Retina (tissue), 1 donor: ENCODE measurements at regions not wholly inside any gene's neighbourhood (a gene's known extent, or its start where the extent isn't known, plus 50 kb on each side); places are given as distances from the start of the nearest gene placed in this dataset.

Experiments used
- DNase-seq: peaks from one replicate; pipeline ENCODE4 v3.0.0-alpha.2; 2016

- no peak for DNase-seq
Observed at GRCh38 chr18:46414863-46415262, 242.2 kb downstream of the LOXHD1 start.

- no peak for DNase-seq
Observed at GRCh38 chr18:46415532-46416252, 241.3 kb downstream of the LOXHD1 start.

GRCh38 chr18:46416706-46417638 lies 240.0 kb downstream of the LOXHD1 start:
- DNase-seq: no peak

- DNase-seq: no peak
Observed at GRCh38 chr18:46418663-46419260, 238.3 kb downstream of the LOXHD1 start.

GRCh38 chr18:46419391-46420141 lies 237.5 kb downstream of the LOXHD1 start:
- peak; percentile 55 for DNase-seq

GRCh38 chr18:46421973-46422551 lies 235.0 kb downstream of the LOXHD1 start:
- no peak for DNase-seq

GRCh38 chr18:46422552-46423055 lies 234.4 kb downstream of the LOXHD1 start:
- DNase-seq: no peak

GRCh38 chr18:46423226-46423805 lies 233.7 kb downstream of the LOXHD1 start:
- no peak for DNase-seq

GRCh38 chr18:46424898-46425297 lies 232.1 kb downstream of the LOXHD1 start:
- DNase-seq: no peak

GRCh38 chr18:46425511-46425910 lies 231.5 kb downstream of the LOXHD1 start:
- no peak for DNase-seq

GRCh38 chr18:46426021-46426678 lies 230.9 kb downstream of the LOXHD1 start:
- no peak for DNase-seq

GRCh38 chr18:46426679-46427047 lies 230.4 kb downstream of the LOXHD1 start:
- no peak for DNase-seq
